Right lobe of liver (tissue), 4 donors: ENCODE measurements at regions not wholly inside any gene's neighbourhood (a gene's known extent, or its start where the extent isn't known, plus 50 kb on each side); places are given as distances from the start of the nearest gene placed in this dataset.

ENCODE experiments used
- CTCF ChIP-seq, 4 donors: fragments of 200-600 bp in 3 of 4; fragments of 450-650 bp in 1 of 4; IDR thresholded peaks; one replicate each; pipeline versions ENCODE4 v1.5.1 to v1.8.0; 2016 to 2022; ENCODE audit warnings: antibody characterized with exemption in 4 of 4, mild to moderate bottlenecking in 2 of 4
- POLR2A ChIP-seq: fragments of 450-650 bp; IDR thresholded peaks from one replicate; pipeline ENCODE4 v1.6.1; 2017; ENCODE audit warnings: antibody characterized with exemption, mild to moderate bottlenecking
- donor health status: DM: no; HTN: no; CAD: no.
- donor health status: DM: no; HTN: no; CAD: no.
- donor health status: DM: no; HTN: yes; CAD: no.

- TF ChIP-seq CTCF (IDR thresholded peaks at IDR 0.05) (no peak), POLR2A (no peak)
Measured at GRCh38 chr2:145166731-145167302, 646.9 kb upstream of the ZEB2 start.
